NCI-H1694 treated with DMSO at 0.1 percent for 48 hours (cell line): ENCODE measurements at regions not wholly inside any gene's neighbourhood (a gene's known extent, or its start where the extent isn't known, plus 50 kb on each side); places are given as distances from the start of the nearest gene placed in this dataset.
"Not testable (repeated sequence)": the region's sequence is repeated elsewhere in the genome, so short reads cannot be mapped to it uniquely, and the experiment has no call there.

Experiments
- DNase-seq: peaks from one replicate; lab custom pipeline; 2025; lab: John Stamatoyannopoulos, UW

DNA sequence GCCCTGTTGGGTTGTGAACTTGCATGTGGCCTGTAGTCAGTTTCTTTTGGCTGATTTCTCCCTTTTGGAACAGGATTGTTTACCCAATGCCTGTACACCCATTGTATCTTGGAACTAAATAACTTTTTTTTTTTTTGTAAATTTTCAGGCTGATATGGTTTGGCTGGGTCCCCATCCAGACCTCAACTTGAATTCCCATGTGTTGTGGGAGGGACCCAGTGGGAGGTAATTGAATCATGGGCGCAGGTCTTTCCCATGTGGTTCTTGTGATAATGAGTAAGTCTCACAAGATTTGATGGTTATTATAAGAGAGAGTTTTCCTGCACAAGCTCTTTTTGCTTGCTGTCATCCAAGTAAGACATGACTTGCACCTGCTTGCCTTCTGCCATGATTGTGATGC, 253.8 kb upstream of the GBE1 start:
- DNase-seq = no peak

DNA sequence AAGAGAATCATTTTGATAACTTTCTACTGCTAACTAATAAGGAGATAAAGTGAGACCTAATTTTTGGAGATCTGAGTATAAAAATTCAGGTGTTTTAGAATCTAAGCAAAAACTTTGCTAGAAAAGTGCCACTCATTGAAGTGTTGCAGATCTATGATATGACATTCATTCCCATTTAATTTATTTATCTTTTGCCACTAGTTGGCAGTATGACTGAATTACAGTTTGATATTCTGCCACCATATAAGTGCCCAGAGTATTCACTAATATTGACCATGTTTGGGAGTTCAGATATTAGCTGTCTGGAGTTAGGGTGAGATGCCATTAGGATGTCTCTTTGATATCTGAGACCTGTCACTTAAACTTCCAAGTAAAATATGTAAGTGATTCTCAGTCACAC, 251.3 kb upstream of the GBE1 start:
- no peak for DNase-seq

DNA sequence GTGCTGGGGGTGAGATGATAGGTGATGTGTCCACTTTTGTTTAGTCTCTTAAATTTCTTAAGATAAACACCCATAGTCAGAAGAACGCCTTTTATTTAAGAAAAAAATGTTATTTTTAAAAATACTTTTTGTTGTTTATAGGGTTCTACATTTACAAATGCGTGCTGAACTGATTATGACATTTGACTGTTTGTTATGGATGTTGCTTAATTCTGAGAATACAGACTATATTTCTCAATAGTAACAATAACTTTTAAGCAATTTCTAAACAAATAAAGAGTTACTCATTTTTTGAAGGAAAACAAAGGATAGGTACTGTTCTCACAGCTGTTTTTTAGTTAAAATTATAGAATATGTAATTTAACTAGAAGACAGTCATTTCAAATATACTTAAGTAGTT, 249.9 kb upstream of the GBE1 start:
- DNase-seq = no peak

DNA sequence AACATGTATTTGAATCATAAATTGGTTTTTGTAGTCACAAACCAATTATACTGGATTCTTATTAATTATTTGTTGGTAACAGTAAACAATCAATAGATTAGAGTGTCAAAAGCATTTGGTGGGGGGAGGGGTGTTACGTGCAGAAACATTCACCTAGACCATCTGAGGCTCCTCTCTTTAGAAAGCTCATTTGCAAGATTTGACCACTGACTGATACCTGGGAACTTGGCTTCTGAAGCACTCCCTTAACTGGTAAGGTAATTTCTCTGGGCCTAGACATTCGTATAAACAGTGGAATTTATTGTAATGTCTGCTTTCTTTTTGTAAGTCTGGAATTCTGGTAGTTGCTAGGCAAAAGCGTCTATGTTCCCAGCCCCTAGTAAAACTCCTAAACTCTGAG, 243.8 kb upstream of the GBE1 start:
- DNase-seq = no peak

DNA sequence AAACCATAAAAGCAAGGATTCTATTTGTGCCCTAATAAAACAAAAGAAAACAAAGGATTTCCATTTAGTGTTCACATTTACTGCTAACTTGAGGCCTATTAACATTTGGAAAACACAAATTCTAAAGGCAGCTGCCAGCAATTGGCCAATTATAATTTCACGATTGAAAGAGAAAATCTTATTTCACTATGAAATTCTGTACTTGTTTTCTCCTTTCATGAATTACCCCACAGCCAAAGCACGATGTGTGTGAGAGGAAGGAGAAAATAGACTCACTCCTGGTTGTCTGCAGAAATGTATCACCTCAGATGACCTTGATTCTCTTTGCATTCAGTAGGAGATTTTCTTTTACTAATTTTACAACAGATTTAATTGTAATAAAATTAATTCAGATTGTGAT, 242.8 kb upstream of the GBE1 start:
- no peak for DNase-seq

DNA sequence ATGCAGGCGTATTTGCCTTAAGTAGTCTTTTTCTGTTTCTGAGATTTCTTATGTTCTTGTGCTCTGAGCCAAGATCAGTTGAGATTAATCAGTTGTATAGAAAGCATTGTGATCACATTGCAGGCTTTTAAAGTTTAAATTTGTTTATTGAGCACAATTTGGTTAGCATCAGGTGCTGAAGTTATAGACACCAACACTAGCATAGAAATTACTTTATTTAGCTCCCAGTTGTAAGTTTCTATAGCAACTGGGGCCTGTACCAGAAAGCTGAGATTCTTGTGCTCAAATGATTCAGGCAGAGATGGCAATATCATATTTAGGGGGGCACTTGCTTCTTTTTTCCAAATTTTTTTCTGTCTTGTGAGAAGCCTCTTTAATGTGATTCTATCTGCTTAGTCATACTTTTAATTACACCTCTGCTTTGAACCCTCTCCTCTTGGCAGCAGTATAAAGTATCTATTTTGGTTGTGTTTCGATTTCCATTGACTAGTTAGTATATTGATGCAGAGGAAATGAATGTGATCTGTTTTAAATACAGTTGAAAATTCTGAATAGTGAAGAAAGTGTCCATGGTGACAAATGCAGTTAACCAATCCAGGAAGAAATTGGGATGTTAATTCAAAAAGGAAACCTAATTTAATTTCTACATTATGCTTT, 241.7 kb upstream of the GBE1 start:
- no peak for DNase-seq

DNA sequence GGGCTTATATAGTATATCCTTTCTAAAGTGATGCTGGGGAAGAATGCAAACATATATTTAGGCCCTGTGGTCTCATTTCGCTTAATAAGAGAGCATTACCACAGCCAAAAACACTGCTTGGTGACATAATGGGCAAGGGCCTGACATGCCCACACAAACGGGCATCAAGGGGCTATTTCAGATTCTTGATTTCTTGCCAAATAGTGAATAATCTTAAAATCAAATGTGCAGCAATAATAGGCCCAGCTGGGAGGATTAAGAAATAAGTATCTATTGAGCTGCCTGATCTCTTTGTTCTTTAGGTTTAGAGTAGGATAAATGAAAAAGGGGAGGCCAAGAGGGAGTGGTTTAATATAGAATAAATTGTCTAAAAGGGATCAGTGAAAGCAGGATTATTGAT, 241.0 kb upstream of the GBE1 start:
- DNase-seq = no peak

DNA sequence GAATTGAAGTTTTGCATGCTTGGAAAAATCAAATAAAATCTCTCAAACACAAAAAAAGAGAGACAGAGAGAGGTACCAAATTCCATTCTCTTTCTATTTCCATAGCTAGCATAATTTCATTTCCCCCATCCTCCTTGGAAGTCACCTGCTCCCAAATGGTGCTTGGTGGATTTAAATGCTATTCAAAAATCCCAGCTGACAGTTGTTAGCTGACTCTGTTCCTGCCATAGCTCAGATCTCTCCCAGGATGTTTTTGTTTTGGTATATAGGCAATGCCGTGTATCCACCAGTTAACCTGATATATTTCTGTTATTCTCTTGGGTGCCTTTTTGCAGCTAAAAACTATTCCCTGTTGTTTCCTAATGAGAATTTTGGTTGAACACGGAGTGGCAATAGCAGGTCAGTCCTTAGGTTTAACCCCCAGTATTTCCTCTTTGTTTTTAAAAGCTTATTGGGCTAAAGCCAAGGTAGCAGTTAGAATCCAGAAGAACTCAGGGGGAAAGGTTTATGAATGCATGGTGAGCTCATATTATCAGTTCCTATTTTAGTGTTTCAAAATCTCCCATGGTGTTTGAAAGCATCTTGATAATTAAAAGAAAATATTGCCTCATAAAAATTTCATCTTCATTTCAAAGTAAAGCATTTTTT, 240.0 kb upstream of the GBE1 start:
- no peak for DNase-seq

DNA sequence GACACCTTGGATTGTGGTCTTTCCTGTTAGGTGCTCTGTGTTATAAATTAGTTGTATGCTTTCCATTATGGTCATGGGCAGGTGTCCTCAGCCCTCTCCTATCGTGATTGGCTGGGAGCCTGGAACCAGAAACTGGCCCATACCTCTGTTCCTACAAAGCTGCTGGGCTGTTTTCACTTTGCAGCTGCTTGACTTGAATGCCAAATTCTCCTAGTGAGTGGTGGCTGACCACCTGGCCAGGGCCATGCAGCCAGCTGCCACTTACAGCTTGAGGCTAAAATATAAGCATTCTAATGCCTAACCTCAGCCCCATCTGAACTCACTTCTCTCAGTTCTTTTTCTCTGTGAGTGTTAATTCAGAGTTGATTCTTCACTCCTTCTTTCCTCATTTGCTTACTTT, 239.3 kb upstream of the GBE1 start:
- no peak for DNase-seq

DNA sequence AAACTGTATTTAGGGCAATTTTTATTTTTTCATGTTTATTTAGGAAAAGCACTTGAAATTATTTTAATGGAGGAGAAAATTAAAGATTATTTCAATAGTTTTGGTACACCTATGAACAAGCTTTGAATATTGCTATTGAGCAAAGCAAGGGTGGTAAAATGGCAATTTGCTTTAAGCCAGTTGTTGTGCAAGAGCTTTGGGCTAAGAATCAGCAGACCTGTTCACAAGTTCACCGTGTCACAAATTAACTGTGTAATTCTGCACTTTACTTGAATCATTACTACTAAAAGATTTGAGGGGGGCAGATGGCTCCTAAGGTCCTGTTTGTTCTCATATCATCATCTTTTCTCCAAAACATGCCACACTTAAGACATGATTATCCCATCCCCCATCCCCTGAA, 238.9 kb upstream of the GBE1 start:
- no peak for DNase-seq

DNA sequence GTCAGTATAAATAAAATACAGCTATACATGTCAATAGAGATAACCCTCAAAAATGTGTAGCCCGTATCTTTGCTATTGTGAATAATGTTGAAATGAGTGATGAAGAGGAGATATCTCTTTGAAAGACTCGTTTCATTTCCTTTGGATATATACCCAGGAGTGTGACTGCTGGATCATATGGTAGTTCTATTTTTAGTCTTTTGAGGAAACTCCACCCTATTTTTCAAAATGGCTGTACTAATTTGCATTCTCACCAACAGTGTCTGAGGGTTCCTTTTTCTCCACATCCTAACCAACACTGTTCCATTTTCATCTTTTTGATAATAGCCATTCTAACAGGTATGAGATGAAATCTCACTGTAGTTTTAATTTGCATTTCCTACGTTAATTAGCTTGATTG, 237.5 kb upstream of the GBE1 start:
- DNase-seq = no peak

DNA sequence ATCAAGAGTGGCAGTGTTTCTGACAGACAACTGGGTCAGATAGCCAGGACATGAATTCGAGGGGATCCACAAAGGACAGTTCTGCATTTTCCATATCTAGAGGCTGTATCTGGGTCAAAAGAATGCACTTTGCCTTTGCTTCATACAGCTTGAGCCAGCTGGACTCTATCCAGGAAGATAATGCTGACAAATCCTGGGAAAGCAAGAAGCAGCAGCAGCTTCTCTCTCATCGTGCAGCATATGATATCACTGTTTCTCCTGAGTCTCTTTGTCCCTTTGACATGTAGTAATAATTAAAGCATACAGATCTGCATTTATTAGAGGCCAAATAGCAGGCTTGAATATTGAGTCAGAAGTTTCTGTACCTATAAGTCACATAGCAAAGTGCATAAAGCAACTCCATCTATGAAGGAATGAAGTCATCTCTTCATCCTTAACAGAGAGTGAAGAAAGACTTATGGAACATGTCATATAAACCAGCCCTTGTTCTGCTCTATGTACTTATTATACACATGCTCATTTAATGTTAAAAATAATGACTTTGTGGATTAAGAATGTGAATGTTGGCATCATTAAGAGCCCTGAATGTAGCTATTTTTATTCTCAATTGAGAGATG, 236.8 kb upstream of the GBE1 start:
- DNase-seq = no peak

DNA sequence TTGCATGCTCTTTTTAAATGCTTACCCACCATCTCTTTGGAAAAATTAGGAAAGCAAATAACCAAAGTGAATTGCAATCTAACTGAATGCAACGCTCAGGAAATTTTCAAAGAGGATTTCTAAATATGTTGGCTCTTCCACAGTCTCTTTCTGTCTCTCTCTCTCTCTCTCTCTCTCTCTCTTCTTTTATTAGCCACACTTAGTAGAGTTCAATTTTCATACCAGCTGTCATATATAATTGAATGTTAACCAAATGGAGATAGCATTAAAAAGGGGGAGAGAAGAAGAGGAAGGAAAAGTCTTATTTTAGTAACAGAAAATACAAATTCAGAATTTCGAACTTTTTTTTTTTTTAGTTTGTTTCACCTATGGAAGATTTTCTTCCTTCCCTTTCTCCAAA, 235.9 kb upstream of the GBE1 start:
- no peak for DNase-seq

DNA sequence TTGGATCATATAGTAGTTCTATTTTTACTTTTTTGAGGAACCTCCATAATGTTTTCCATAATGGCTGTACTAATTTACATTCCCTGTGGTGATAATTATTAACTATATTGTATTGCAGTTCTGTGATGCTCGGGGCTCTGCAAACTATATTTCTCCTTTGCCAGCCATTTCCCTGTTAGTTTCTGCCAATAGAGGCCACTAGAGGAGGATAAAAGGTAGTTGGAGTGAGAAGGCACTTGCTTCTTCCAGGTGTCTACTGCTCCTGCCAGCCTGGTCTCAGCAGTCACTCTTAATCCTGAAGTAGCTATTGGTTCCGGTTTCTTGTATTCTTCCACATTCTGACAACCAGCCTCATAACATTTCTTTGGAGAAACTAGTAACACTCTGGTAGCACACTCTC, 233.9 kb upstream of the GBE1 start:
- DNase-seq = no peak

DNA sequence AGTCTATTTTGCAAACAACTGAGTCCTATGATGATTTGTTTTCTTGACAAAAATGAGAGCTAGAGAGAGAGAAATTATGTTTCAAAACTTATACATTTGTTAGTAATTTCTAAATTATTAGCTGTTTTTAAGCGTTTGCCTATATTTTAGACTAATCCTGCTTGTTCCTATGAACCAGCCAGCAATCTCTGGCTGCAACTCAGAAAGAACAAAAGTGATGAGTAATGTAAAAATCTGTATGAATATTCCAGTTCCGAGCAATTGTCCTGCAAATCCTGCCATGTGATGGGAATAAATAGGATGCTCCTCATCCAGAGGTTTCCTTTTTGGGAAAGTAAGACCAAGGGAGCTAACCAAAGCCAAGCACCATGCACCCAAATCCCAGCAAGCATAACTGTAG, 228.3 kb upstream of the GBE1 start:
- no peak for DNase-seq

DNA sequence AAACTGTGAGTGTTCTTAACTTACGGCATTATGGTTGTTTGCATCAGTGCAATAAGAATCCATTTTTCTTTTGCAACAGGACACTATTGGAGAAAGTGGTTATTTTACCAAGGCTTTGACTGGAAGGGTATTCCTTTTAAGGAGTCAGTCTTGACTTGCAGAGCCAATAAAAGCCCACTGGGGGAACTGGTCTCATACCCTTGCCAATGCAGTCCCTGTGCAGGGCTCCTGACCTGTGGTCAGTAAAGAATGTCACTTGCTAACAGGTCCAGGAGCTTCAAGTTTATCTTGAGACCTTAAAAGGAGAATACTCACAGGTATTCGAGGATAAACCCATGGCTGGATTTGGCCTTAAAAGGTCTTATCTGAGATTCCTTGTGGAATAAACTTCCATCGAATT, 227.8 kb upstream of the GBE1 start:
- no peak for DNase-seq

DNA sequence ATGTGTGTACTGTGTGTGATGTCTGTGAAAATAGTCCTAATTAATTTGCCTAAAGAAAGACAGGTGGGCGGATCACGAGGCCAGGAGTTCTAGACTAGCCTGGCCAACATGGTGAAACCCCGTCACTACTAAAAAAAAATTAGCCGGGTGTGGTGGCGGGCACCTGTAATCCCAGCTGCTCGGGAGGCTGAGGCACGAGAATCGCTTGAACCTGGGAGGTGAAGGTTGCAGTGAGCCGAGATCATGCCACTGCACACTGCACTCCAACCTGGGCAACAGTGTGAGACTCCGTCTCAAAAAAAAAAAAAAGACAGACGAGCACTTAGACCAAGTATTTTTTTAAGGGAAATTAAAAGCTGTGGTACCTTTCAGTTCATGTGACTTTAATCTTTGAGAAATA, 226.0 kb upstream of the GBE1 start:
- not testable (repeated sequence) for DNase-seq

DNA sequence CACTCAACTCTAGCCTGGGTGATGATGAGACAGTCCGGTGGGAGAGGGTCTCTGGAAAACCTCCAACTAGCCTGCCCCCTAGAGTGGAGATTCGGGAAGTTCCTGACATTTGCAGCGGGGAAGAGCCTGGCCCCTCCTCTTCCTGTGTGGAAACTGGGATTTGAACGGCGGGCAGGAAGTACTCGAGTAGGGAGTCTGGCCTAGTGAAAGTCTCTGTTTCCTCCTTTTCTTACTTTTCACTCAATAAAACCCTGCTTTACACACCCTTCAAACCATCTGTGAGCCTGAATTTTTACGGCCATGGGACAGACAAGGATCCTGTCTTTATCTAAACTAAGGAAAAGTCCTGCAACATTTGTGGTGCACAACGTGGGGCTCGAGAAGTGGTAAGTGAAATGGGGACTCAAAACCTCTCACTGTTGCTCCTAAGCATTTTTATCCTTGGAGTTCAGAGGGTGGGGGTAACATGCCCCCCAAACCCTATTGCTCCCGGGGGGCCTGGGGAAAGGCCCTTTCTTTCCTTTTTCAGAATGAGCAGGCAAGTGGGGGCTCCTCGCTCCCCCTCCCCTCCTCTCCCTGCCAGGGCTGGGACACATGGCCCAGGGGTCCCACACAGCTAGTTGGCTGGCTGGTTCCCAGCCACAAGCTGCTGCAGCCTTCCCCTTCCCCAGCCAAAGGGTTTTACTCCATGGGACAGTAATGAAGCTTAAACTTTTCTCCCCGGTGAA, 224.7 kb upstream of the GBE1 start:
- DNase-seq = no peak

DNA sequence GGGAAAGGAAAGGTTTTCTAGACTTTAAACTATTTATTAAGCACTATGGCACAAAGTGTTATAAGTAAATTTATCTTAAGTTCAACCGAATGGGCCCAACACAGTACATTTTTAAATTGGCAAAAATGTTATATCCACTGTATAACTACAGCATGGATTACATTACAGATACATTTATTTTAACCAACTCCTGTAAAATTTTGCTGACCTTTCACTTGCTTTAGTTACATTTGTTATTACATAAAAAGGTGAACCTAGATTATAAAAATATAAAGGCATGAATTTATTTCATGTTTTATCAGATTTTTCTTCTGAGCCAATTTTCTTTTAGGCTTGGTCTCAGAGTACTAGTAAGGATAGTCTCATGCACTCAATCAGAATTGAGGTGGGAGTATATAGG, 221.9 kb upstream of the GBE1 start:
- no peak for DNase-seq

DNA sequence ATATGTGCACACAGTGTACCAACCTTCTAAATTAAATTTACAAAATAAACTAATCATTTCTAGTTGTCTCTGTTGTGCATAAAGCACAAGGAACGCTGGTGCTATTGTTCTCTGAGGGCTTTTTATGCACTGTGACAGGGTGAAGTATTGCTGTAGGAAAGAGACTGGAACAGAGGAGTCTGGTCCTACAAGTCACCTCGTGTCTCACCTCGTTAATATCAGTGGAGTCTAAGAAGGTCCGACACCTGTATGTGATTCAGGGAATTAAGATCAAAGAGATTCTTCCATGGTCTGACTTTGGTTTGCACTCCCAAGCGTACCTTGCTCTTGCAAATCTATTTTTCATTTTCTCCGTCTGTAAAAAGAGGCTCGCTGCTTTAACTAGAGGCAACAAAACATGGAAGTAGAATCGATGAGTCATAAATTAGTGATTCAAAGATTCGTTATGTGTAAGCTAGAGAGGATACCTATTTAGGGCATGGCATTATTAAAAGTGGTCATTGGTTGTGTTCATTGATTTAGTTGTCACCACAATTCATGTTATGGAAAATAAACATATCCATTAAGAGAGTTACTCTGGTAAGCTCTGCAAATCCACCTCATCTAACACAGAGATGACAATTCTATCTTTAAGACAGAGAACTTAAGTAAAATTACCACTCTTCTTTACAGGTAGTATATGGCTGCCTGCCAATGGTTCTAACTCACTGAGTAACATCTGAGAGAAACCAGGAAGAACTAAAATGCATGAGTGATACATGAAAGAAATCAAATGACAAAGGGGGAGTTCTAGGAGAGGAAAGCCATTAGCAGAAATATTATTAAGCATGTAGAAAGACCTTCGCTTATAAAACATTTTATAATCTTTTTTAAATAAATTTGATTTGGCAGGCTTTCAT, 219.4 kb upstream of the GBE1 start:
- DNase-seq = no peak

DNA sequence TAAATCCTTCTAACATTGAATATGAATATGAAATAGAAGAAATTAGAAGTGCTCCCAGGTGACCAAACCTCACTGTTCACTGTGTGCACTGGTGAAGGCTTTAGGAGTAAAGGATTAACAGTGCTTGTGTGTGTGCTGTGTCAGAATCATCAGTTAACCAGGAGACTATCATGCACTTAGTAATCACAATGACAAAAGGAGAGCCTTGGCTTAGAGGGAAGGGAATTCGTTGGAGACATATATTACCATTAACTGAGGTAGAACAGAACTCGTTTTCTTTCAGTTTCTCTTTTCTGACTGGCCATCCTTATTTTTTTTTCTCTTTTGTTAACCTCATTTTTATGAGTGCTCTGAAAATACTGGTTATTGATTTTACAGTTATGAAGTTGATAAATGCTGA, 213.3 kb upstream of the GBE1 start:
- DNase-seq = no peak

DNA sequence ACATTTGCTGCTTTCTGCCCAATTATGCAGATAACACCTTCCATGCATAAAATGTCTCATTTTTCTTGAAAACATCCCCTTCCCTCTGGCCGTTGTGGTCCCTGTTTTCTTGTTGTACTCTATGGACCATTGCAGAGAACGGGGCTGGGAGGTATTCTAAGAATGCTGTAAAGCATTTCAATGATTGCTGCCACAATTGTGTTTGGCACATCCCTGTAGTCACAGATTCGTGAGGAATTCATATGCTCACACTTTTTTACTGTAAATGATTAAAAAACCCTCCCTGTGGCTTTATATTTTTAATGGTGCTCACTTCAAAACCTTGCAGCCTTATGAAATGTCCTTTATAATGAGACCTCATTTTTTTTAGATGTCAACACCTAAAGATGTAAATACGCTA, 207.2 kb upstream of the GBE1 start:
- no peak for DNase-seq
